Neural cell (in vitro differentiated cells): ENCODE measurements at regions not wholly inside any gene's neighbourhood (a gene's known extent, or its start where the extent isn't known, plus 50 kb on each side); places are given as distances from the start of the nearest gene placed in this dataset.

Experiments
- H2AFZ ChIP-seq: fragments of 200-600, 300-800 bp; sonication (generic), shearing (Covaris generic); 2 replicates; pipeline ENCODE4 v1.6.0; 2014; ENCODE audit warnings: low read depth, mild to moderate bottlenecking, antibody characterized with exemption, low read length, moderate library complexity
- H3F3A ChIP-seq: fragments of 200-600 bp; shearing (Covaris generic); 2 replicates; pipeline ENCODE4 v1.6.1; 2016; ENCODE audit warnings: mild to moderate bottlenecking, moderate library complexity, mixed read lengths, antibody characterized with exemption, low read length; ENCODE audit not compliant: insufficient read depth, poor library complexity, severe bottlenecking
- H3K27ac ChIP-seq: fragments of 200-600, 300-800 bp; sonication (generic), shearing (Covaris generic); 2 replicates; pipeline ENCODE4 v1.5.1; 2014; ENCODE audit warnings: mild to moderate bottlenecking, low read length, moderate library complexity
- H3K27me3 ChIP-seq: fragments of 300-800, 200-600 bp; sonication (generic), shearing (Covaris generic); 2 replicates; pipeline ENCODE4 v1.6.0; 2014; ENCODE audit warnings: mild to moderate bottlenecking, low read depth, low read length, moderate library complexity; ENCODE audit not compliant: insufficient read depth
- H3K36me3 ChIP-seq: fragments of 300-800, 200-600 bp; sonication (generic), shearing (Covaris generic); 2 replicates; pipeline ENCODE4 v1.5.1; 2014; ENCODE audit warnings: mild to moderate bottlenecking, antibody characterized with exemption, low read length, moderate library complexity; ENCODE audit not compliant: insufficient read depth
- H3K4me2 ChIP-seq: fragments of 300-800, 200-600 bp; sonication (generic), shearing (Covaris generic); 2 replicates; pipeline ENCODE4 v1.6.0; 2014; ENCODE audit warnings: mild to moderate bottlenecking, low read length
- H3K4me3 ChIP-seq: fragments of 300-800, 200-600 bp; sonication (generic), shearing (Covaris generic); 2 replicates; pipeline ENCODE4 v1.5.1; 2014; ENCODE audit warnings: mild to moderate bottlenecking, low read length, moderate library complexity
- H3K79me2 ChIP-seq: fragments of 200-600 bp; shearing (Covaris generic); replicated peaks from 2 replicates; pipeline ENCODE4 v1.6.0; 2014; ENCODE audit warnings: mild to moderate bottlenecking, low read length, moderate library complexity; ENCODE audit not compliant: insufficient read depth
- H3K9ac ChIP-seq: fragments of 300-800, 200-600 bp; sonication (generic), shearing (Covaris generic); 2 replicates; pipeline ENCODE4 v1.6.1; 2016; ENCODE audit warnings: mild to moderate bottlenecking, low read length, mixed read lengths
- H3K9me2 ChIP-seq: fragments of 200-600 bp; shearing (Covaris generic); 2 replicates; pipeline ENCODE4 v1.6.1; 2016; ENCODE audit warnings: mild to moderate bottlenecking, low read length, mixed read lengths; ENCODE audit not compliant: insufficient read depth
- H3K9me3 ChIP-seq: fragments of 200-600, 300-800 bp; sonication (generic), shearing (Covaris generic); 2 replicates; pipeline ENCODE4 v1.6.1; 2016; ENCODE audit warnings: mild to moderate bottlenecking, mixed run types, low read length, moderate library complexity, mixed read lengths
- H4K20me1 ChIP-seq: fragments of 200-600 bp; shearing (Covaris generic); 2 replicates; pipeline ENCODE4 v1.6.1; 2016; ENCODE audit warnings: mild to moderate bottlenecking, mixed run types; ENCODE audit not compliant: insufficient read depth
- EP300 ChIP-seq: fragments of 450-650 bp; conservative IDR thresholded peaks from 2 replicates; pipeline ENCODE4 v1.6.1; 2014; ENCODE audit warnings: antibody characterized with exemption, mild to moderate bottlenecking, moderate library complexity; ENCODE audit not compliant: poor library complexity, severe bottlenecking
- EZH2 ChIP-seq: fragments of 200-600, 300-800 bp; shearing (Covaris generic), sonication (generic); IDR thresholded peaks from 2 replicates; pipeline ENCODE4 v1.6.1; 2014; ENCODE audit warnings: antibody characterized with exemption, low read length, borderline replicate concordance, mild to moderate bottlenecking; ENCODE audit not compliant: insufficient read depth, poor library complexity, severe bottlenecking
- MXI1 ChIP-seq: fragments of 450-650 bp; conservative IDR thresholded peaks from 2 replicates; pipeline ENCODE4 v1.6.1; 2014; ENCODE audit warnings: antibody characterized with exemption, mild to moderate bottlenecking; ENCODE audit not compliant: poor library complexity, severe bottlenecking
- POLR2AphosphoS5 ChIP-seq: IDR thresholded peaks from 2 replicates; pipeline ENCODE4 v1.6.1; 2012
- RAD21 ChIP-seq: fragments of 450-650 bp; conservative IDR thresholded peaks from 2 replicates; pipeline ENCODE4 v1.6.1; 2014; ENCODE audit warnings: antibody characterized with exemption, mild to moderate bottlenecking, moderate library complexity
- SMC3 ChIP-seq: fragments of 450-650 bp; conservative IDR thresholded peaks from 2 replicates; pipeline ENCODE4 v1.6.1; 2014; ENCODE audit warnings: antibody characterized with exemption, mild to moderate bottlenecking, moderate library complexity; ENCODE audit not compliant: poor library complexity
- TAF1 ChIP-seq: IDR thresholded peaks from 2 replicates; pipeline ENCODE4 v1.6.1; 2012; ENCODE audit warnings: low read depth
- TF ChIP-seq, protein P1 (sequence below): fragments of 450-650 bp; IDR thresholded peaks from 2 replicates; pipeline ENCODE4 v1.5.1; 2014; ENCODE audit warnings: antibody characterized with exemption, mild to moderate bottlenecking, moderate library complexity; ENCODE audit not compliant: poor library complexity, severe bottlenecking
- TF ChIP-seq, protein P2 (sequence below): IDR thresholded peaks from 2 replicates; pipeline ENCODE4 v1.6.1; 2012; ENCODE audit warnings: borderline replicate concordance

DNA sequence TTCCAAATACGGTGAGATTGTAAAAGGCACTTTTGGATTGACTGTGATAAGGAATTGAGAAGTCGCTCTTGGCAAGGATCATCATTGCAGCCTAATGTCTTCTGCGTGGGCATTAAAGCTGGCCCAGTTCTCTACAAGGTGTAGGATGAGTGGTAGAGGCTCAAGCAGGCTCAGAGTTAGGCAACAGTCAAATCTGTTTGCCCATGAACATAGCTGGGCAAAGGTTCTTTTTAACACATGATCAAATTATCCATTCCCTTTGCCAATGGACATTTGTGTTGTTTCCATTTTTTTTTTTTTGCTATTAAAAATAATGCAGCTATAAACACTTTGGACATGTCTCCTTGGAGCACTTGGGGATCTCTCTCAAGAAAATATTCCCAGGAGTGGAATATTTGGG lies 229.1 kb upstream of the FAT1 start:
- H3K9me2 ChIP-seq = no peaks in the 10 kb centered on the region
- H3K9ac ChIP-seq = no peak overlapping the region
- no peak overlapping the region for H3K4me3 ChIP-seq
- no peak overlapping the region for H3K4me2 ChIP-seq
- H3K36me3 ChIP-seq = no peaks in the 10 kb centered on the region
- no peaks in the 10 kb centered on the region for H3K79me2 ChIP-seq
- no peaks in the 10 kb centered on the region for H4K20me1 ChIP-seq
- H2AFZ ChIP-seq = no peak overlapping the region
- H3F3A ChIP-seq = no peaks in the 10 kb centered on the region
- no peaks in the 10 kb centered on the region for H3K27me3 ChIP-seq
- no peaks in the 10 kb centered on the region for H3K9me3 ChIP-seq
- H3K27ac ChIP-seq = no peak overlapping the region
- TF ChIP-seq SMC3 (no peak), POLR2AphosphoS5 (no peak), EZH2 (no peak), EP300 (no peak), TAF1 (no peak), MXI1 (no peak), RAD21 (no peak)
- TF ChIP-seq, protein P1, sequence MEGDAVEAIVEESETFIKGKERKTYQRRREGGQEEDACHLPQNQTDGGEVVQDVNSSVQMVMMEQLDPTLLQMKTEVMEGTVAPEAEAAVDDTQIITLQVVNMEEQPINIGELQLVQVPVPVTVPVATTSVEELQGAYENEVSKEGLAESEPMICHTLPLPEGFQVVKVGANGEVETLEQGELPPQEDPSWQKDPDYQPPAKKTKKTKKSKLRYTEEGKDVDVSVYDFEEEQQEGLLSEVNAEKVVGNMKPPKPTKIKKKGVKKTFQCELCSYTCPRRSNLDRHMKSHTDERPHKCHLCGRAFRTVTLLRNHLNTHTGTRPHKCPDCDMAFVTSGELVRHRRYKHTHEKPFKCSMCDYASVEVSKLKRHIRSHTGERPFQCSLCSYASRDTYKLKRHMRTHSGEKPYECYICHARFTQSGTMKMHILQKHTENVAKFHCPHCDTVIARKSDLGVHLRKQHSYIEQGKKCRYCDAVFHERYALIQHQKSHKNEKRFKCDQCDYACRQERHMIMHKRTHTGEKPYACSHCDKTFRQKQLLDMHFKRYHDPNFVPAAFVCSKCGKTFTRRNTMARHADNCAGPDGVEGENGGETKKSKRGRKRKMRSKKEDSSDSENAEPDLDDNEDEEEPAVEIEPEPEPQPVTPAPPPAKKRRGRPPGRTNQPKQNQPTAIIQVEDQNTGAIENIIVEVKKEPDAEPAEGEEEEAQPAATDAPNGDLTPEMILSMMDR = no peak
- TF ChIP-seq, protein P2, sequence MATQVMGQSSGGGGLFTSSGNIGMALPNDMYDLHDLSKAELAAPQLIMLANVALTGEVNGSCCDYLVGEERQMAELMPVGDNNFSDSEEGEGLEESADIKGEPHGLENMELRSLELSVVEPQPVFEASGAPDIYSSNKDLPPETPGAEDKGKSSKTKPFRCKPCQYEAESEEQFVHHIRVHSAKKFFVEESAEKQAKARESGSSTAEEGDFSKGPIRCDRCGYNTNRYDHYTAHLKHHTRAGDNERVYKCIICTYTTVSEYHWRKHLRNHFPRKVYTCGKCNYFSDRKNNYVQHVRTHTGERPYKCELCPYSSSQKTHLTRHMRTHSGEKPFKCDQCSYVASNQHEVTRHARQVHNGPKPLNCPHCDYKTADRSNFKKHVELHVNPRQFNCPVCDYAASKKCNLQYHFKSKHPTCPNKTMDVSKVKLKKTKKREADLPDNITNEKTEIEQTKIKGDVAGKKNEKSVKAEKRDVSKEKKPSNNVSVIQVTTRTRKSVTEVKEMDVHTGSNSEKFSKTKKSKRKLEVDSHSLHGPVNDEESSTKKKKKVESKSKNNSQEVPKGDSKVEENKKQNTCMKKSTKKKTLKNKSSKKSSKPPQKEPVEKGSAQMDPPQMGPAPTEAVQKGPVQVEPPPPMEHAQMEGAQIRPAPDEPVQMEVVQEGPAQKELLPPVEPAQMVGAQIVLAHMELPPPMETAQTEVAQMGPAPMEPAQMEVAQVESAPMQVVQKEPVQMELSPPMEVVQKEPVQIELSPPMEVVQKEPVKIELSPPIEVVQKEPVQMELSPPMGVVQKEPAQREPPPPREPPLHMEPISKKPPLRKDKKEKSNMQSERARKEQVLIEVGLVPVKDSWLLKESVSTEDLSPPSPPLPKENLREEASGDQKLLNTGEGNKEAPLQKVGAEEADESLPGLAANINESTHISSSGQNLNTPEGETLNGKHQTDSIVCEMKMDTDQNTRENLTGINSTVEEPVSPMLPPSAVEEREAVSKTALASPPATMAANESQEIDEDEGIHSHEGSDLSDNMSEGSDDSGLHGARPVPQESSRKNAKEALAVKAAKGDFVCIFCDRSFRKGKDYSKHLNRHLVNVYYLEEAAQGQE = no peak

DNA sequence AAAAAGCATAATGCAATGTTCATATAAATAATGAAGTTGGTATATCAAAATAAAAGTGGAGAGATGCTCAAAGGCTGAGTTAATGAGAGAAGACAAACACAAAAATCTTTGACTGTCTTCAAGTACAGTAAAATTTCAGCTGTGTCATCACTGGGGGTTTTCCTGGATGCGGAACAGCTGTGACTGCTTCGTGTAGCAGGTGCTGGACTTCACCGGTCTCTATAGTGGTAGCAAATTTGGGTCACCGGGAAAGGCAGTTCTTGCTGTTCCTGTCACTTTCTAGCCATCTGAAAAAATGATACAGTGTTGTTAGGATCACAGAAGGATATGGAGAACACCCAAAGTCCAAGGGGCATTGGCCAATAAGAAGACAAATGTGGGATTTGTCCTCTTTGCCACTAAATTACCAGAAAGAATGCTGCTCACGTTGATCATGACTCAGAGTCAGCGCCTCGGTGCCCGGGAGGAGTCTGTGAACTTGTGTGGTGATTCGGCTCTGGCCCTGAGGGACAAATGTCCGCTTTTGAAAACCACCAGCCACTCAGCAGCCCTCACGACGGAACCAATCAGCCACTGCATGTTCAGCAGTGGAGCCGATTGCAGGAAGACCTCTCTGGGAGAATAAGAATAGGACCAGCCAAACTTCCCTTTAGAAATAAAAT lies 230.1 kb upstream of the FAT1 start:
- no peaks in the 10 kb centered on the region for H3K9me2 ChIP-seq
- H3K79me2 ChIP-seq = no peaks in the 10 kb centered on the region
- H4K20me1 ChIP-seq = no peaks in the 10 kb centered on the region
- H3K4me2 ChIP-seq = no peak overlapping the region
- H3K27me3 ChIP-seq = no peaks in the 10 kb centered on the region
- no peak overlapping the region for H3K9ac ChIP-seq
- no peaks in the 10 kb centered on the region for H3F3A ChIP-seq
- TF ChIP-seq RAD21 (no peak), SMC3 (no peak), MXI1 (no peak), TAF1 (no peak), EP300 (no peak), POLR2AphosphoS5 (no peak), EZH2 (no peak)
- TF ChIP-seq, protein P1 = no peak
- TF ChIP-seq, protein P2 = no peak
- H3K4me3 ChIP-seq = no peak overlapping the region
- H2AFZ ChIP-seq = no peak overlapping the region
- no peak overlapping the region for H3K27ac ChIP-seq
- H3K36me3 ChIP-seq = no peaks in the 10 kb centered on the region
- no peaks in the 10 kb centered on the region for H3K9me3 ChIP-seq
